Stomach (tissue), 4 donors: ENCODE measurements at regions not wholly inside any gene's neighbourhood (a gene's known extent, or its start where the extent isn't known, plus 50 kb on each side); places are given as distances from the start of the nearest gene placed in this dataset.

ENCODE experiments used
- POLR2A ChIP-seq, 4 donors: fragments of 450-650 bp; IDR thresholded peaks; one replicate each; pipeline ENCODE4 v1.6.1; 2016; ENCODE audit warnings: antibody characterized with exemption in 4 of 4, control low read depth in 2 of 4, mild to moderate bottlenecking in 1 of 4, moderate library complexity in 1 of 4
- POLR2AphosphoS5 ChIP-seq, 3 donors: sonication (generic); formaldehyde crosslinking; IDR thresholded peaks; one replicate each; pipeline ENCODE4 v1.6.1; 2016; ENCODE audit warnings: antibody characterized with exemption in 3 of 3

GRCh38 chr20:43358811-43359210 is 98.9 kb upstream of the SRSF6 start:
- no peak for TF ChIP-seq POLR2AphosphoS5 (IDR thresholded peaks at IDR 0.05)
- no peak for TF ChIP-seq POLR2A (IDR thresholded peaks at IDR 0.05)
